Hematopoietic multipotent progenitor cell treated with erythropoietin and hydrocortisone succinate and interleukin-3 and kit ligand, for 6 days (in vitro differentiated cells): ENCODE measurements at regions not wholly inside any gene's neighbourhood (a gene's known extent, or its start where the extent isn't known, plus 50 kb on each side); places are given as distances from the start of the nearest gene placed in this dataset.

Experiments used
- DNase-seq: peaks from one replicate; pipeline ENCODE4 v3.0.0-alpha.2; 2015

GRCh38 chr7:72524037-72524436 is 111.9 kb upstream of the CALN1 start:
- no peak for DNase-seq

GRCh38 chr7:72504061-72504706 is 92.0 kb upstream of the CALN1 start:
- DNase-seq: no peak

GRCh38 chr7:72503644-72504043 is 91.5 kb upstream of the CALN1 start:
- no peak for DNase-seq

- no peak for DNase-seq
Measured at GRCh38 chr7:72494807-72495206, 82.7 kb upstream of the CALN1 start.

GRCh38 chr7:72493850-72494661 is 81.9 kb upstream of the CALN1 start:
- DNase-seq: peak; percentile 78

GRCh38 chr7:72492461-72493065 is 80.4 kb upstream of the CALN1 start:
- DNase-seq: no peak

- DNase-seq: no peak
Measured at GRCh38 chr7:72490301-72490700, 78.2 kb upstream of the CALN1 start.

- DNase-seq: no peak
Measured at GRCh38 chr7:72481934-72482333, 69.8 kb upstream of the CALN1 start.

GRCh38 chr7:72476608-72477305 is 64.6 kb upstream of the CALN1 start:
- no peak for DNase-seq

GRCh38 chr7:72467237-72467636 is 55.1 kb upstream of the CALN1 start:
- no peak for DNase-seq

- DNase-seq: no peak
Measured at GRCh38 chr7:72466797-72467196, 54.7 kb upstream of the CALN1 start.

- DNase-seq: no peak
Measured at GRCh38 chr7:72465521-72465920, 53.4 kb upstream of the CALN1 start.

GRCh38 chr7:72462311-72462710 is 50.2 kb upstream of the CALN1 start:
- DNase-seq: no peak
